Liver (tissue), 8 donors: ENCODE measurements at regions not wholly inside any gene's neighbourhood (a gene's known extent, or its start where the extent isn't known, plus 50 kb on each side); places are given as distances from the start of the nearest gene placed in this dataset.

Experiments used
- DNase-seq: peaks from one replicate; pipeline ENCODE4 v3.0.0-alpha.2; 2017; ENCODE audit warnings: low spot score
- H3K27ac ChIP-seq, 2 donors: one replicate each; pipeline ENCODE4 v1.7.0; 2013; ENCODE audit warnings: inconsistent platforms in 2 of 2, low read length in 2 of 2, control low read depth in 1 of 2, low read depth in 1 of 2, mild to moderate bottlenecking in 1 of 2
- H3K27me3 ChIP-seq, 4 donors: one replicate each; pipeline versions ENCODE4 v1.6.1 to v1.7.0; 2013; ENCODE audit warnings: low read length in 3 of 4, inconsistent platforms in 1 of 4, mild to moderate bottlenecking in 1 of 4, moderate library complexity in 1 of 4; ENCODE audit not compliant: control insufficient read depth in 4 of 4, insufficient read depth in 4 of 4
- H3K36me3 ChIP-seq, 4 donors: one replicate each; pipeline versions ENCODE4 v1.6.1 to v1.7.0; 2013; ENCODE audit warnings: low read length in 3 of 4, mild to moderate bottlenecking in 3 of 4, low read depth in 1 of 4, moderate library complexity in 1 of 4; ENCODE audit not compliant: control insufficient read depth in 4 of 4, insufficient read depth in 3 of 4
- H3K4me1 ChIP-seq, 4 donors: one replicate each; pipeline versions ENCODE4 v1.6.1 to v1.7.0; 2013; ENCODE audit warnings: low read length in 3 of 4, mild to moderate bottlenecking in 3 of 4, moderate library complexity in 1 of 4; ENCODE audit not compliant: control insufficient read depth in 4 of 4, insufficient read depth in 4 of 4
- H3K4me3 ChIP-seq, 3 donors: one replicate each; pipeline versions ENCODE4 v1.6.1 to v1.7.0; 2013; ENCODE audit warnings: low read length in 3 of 3, control low read depth in 1 of 3, low read depth in 1 of 3, mild to moderate bottlenecking in 1 of 3
- H3K9ac ChIP-seq, 2 donors: one replicate each; pipeline ENCODE4 v1.7.0; 2013; ENCODE audit warnings: low read length in 2 of 2, mild to moderate bottlenecking in 2 of 2, moderate library complexity in 2 of 2, control low read depth in 1 of 2, low read depth in 1 of 2
- H3K9me3 ChIP-seq, 4 donors: one replicate each; pipeline versions ENCODE4 v1.6.1 to v1.7.0; 2013; ENCODE audit warnings: low read length in 3 of 4; ENCODE audit not compliant: control insufficient read depth in 4 of 4
- EGR1 ChIP-seq, 2 donors: IDR thresholded peaks; 2 replicates each; pipeline ENCODE4 v1.6.1; 2016 to 2018; ENCODE audit warnings: antibody characterized with exemption in 2 of 2, low read depth in 2 of 2
- FOXA1 ChIP-seq: IDR thresholded peaks from 2 replicates; pipeline ENCODE4 v1.6.1; 2016; ENCODE audit warnings: antibody characterized with exemption
- FOXA2 ChIP-seq: IDR thresholded peaks from 2 replicates; pipeline ENCODE4 v1.6.1; 2016; ENCODE audit warnings: antibody characterized with exemption
- GABPA ChIP-seq, 2 donors: IDR thresholded peaks in 1 of 2; conservative IDR thresholded peaks in 1 of 2; 2 replicates each; pipeline ENCODE4 v1.6.1; 2016; ENCODE audit warnings: antibody characterized with exemption in 2 of 2, mild to moderate bottlenecking in 1 of 2, moderate library complexity in 1 of 2
- HNF4A ChIP-seq, 2 donors: conservative IDR thresholded peaks; 2 replicates each; pipeline ENCODE4 v1.6.1; 2016; ENCODE audit warnings: antibody characterized with exemption in 2 of 2, mild to moderate bottlenecking in 2 of 2
- JUND ChIP-seq, 2 donors: IDR thresholded peaks; 2 replicates each; pipeline ENCODE4 v1.6.1; 2016; ENCODE audit warnings: antibody characterized with exemption in 2 of 2
- NR2F2 ChIP-seq: IDR thresholded peaks from 2 replicates; pipeline ENCODE4 v1.6.1; 2016; ENCODE audit warnings: antibody characterized with exemption
- SP1 ChIP-seq: IDR thresholded peaks from 2 replicates; pipeline ENCODE4 v1.6.1; 2018; ENCODE audit warnings: antibody characterized with exemption, mild to moderate bottlenecking
- YY1 ChIP-seq: IDR thresholded peaks from 2 replicates; pipeline ENCODE4 v1.6.1; 2016; ENCODE audit warnings: antibody characterized with exemption, mild to moderate bottlenecking
- WGBS: extraction: QIAGEN DNeasy Blood & Tissue Kit; methylation state at CpG from one replicate; pipeline ENCODE4 v1.1.7; 2013; 5-methylcytosine and 5-hydroxymethylcytosine counted together
- TF ChIP-seq, protein P1 (sequence below): fragments of 150-350 bp; IDR thresholded peaks from 2 replicates; pipeline ENCODE4 v1.5.1; 2017; ENCODE audit warnings: improper control_type of control experiment, low read depth, low read length; ENCODE audit not compliant: missing input control
- TF ChIP-seq, protein P2 (sequence below): IDR thresholded peaks from 2 replicates; pipeline ENCODE4 v1.6.1; 2016; ENCODE audit warnings: antibody characterized with exemption
- donor health status: healthy.
- donor health status: healthy.
- donor health status: healthy.
- donor health status: healthy.
- donor health status: healthy.

DNA sequence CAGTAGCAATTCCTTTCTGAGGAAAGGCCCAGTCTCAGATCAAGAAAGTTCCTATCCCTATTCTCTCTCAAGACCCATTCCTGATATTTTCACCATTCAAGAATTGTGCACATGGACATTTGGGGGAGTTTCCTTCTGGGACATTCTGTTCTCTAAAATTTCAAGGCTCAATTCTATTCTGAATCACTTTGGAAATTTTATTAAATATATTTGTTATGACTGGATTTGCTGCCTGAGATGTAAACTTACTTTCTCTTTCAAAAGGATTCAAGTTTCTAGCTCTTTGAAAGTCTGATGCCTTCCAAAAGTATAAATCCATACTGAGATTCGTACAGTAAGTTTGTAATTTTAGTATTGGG is 55.3 kb upstream of the STK17B start (continued):
- TF ChIP-seq EGR1 (IDR thresholded peaks at IDR 0.05; ENCODE audit: low read depth in 2 of 2) (no peak), NR2F2 (no peak), SP1 (no peak), JUND (IDR thresholded peaks at IDR 0.05) (no peak), FOXA1 (no peak)

GRCh38 chr2:196229013-196229412 is 57.6 kb upstream of the STK17B start:
- H3K4me1 ChIP-seq: no peaks in the 10 kb centered on the region
- H3K27ac ChIP-seq: no peak overlapping the region

GRCh38 chr2:196230061-196230854 is 58.9 kb upstream of the STK17B start:
- DNase-seq: no peak
- TF ChIP-seq SP1 (no peak), YY1 (no peak)
- TF ChIP-seq, protein P1, sequence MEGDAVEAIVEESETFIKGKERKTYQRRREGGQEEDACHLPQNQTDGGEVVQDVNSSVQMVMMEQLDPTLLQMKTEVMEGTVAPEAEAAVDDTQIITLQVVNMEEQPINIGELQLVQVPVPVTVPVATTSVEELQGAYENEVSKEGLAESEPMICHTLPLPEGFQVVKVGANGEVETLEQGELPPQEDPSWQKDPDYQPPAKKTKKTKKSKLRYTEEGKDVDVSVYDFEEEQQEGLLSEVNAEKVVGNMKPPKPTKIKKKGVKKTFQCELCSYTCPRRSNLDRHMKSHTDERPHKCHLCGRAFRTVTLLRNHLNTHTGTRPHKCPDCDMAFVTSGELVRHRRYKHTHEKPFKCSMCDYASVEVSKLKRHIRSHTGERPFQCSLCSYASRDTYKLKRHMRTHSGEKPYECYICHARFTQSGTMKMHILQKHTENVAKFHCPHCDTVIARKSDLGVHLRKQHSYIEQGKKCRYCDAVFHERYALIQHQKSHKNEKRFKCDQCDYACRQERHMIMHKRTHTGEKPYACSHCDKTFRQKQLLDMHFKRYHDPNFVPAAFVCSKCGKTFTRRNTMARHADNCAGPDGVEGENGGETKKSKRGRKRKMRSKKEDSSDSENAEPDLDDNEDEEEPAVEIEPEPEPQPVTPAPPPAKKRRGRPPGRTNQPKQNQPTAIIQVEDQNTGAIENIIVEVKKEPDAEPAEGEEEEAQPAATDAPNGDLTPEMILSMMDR: no peak
- Histone ChIP-seq H3K27ac (no peak overlapping the region), H3K4me1 (no peaks in the 10 kb centered on the region), H3K9ac (no peak overlapping the region), H3K36me3 (no peaks in the 10 kb centered on the region), H3K27me3 (no peaks in the 10 kb centered on the region), H3K4me3 (no peak overlapping the region), H3K9me3 (no peaks in the 10 kb centered on the region)
- WGBS: 90% methylated on average over 13 of the region's 13 CpGs

More at GRCh38 chr2:196229013-196229412, 57.6 kb upstream of the STK17B start:
- WGBS: 77% methylated on average over 3 of the region's 3 CpGs
- DNase-seq: no peak
- TF ChIP-seq GABPA (IDR thresholded peaks at IDR 0.05 in 1 of 2, conservative IDR thresholded peaks at IDR 0.05 in 1 of 2) (no peak), HNF4A (conservative IDR thresholded peaks at IDR 0.05) (no peak), EGR1 (IDR thresholded peaks at IDR 0.05; ENCODE audit: low read depth in 2 of 2) (no peak), FOXA2 (no peak)
- Histone ChIP-seq H3K36me3 (no peaks in the 10 kb centered on the region), H3K9ac (no peak overlapping the region), H3K27me3 (no peaks in the 10 kb centered on the region), H3K9me3 (no peaks in the 10 kb centered on the region), H3K4me3 (no peak overlapping the region)

DNA sequence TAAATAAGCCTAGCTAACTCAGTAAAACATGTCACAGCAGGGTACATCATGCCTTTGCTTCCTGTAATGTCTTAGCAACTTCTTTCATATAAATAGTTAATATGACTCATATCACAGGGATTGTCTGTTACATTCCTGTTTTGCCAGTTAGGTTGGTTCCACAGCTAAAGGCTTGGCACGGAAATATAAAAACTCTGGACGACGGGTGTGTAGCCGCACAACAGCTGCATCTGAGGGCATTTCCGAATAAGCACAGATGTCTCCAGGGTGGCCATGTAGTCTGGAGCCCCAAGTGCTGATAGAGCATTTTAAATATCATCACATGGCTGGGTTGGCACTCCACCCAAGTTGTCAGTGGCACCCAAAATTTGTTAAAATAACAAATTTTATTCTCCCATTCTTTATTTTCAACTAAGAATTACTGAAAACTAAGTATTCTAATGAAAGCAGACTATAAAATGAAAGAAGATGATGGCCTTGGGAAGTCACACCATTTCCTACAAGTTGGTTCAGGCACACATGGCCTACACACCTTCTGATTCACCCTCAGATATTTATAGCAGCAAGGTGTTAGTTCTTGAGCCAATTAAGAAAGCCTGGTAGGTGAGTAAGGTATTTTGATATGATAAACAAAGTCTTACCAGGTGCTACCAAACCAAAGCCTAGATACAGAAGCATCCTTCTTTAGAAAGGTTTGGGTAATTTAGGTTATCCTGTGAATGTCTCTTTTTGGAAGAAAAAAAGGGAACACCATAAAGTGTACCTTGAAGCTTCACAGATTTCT is 61.8 kb upstream of the STK17B start:
- Histone ChIP-seq H3K9me3 (no peaks in the 10 kb centered on the region), H3K9ac (no peak overlapping the region), H3K27me3 (no peaks in the 10 kb centered on the region), H3K4me3 (no peak overlapping the region), H3K27ac (no peak overlapping the region), H3K4me1 (no peaks in the 10 kb centered on the region), H3K36me3 (no peaks in the 10 kb centered on the region)
- TF ChIP-seq, protein P2, sequence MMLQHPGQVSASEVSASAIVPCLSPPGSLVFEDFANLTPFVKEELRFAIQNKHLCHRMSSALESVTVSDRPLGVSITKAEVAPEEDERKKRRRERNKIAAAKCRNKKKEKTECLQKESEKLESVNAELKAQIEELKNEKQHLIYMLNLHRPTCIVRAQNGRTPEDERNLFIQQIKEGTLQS: no peak
- TF ChIP-seq SP1 (peak; percentile 7), JUND (IDR thresholded peaks at IDR 0.05) (peak in 1 of 2 donors; percentile 32), NR2F2 (no peak)
- DNase-seq: no peak
- WGBS: 73% methylated on average over 5 of the region's 5 CpGs
